HFF-Myc (cell line): ENCODE measurements at regions not wholly inside any gene's neighbourhood (a gene's known extent, or its start where the extent isn't known, plus 50 kb on each side); places are given as distances from the start of the nearest gene placed in this dataset.

Source experiments
- DNase-seq: peaks from one replicate; pipeline ENCODE4 v3.0.0-alpha.2; 2011; ENCODE audit warnings: low read depth; ENCODE audit errors: extremely low read depth
- H3K4me3 ChIP-seq: replicated peaks from 2 replicates; pipeline ENCODE4 v1.5.1; 2011; ENCODE audit warnings: low read depth, mild to moderate bottlenecking, control low read depth, low read length
- CTCF ChIP-seq: IDR thresholded peaks from 2 replicates; pipeline ENCODE4 v1.5.1; 2012; ENCODE audit warnings: mild to moderate bottlenecking, low read depth, low read length, control low read depth; ENCODE audit errors: missing control alignments

GRCh38 chr20:4484379-4484997 lies 201.8 kb upstream of the PRNP start:
- no peak for DNase-seq
- no peak for TF ChIP-seq CTCF
- no peak overlapping the region for H3K4me3 ChIP-seq

GRCh38 chr20:4483961-4484360 lies 202.3 kb upstream of the PRNP start:
- no peak overlapping the region for H3K4me3 ChIP-seq
- no peak for DNase-seq
- TF ChIP-seq CTCF: no peak

- TF ChIP-seq CTCF: no peak
- H3K4me3 ChIP-seq: no peak overlapping the region
- no peak for DNase-seq
Measured at GRCh38 chr20:4483486-4483885, 202.8 kb upstream of the PRNP start.

DNA sequence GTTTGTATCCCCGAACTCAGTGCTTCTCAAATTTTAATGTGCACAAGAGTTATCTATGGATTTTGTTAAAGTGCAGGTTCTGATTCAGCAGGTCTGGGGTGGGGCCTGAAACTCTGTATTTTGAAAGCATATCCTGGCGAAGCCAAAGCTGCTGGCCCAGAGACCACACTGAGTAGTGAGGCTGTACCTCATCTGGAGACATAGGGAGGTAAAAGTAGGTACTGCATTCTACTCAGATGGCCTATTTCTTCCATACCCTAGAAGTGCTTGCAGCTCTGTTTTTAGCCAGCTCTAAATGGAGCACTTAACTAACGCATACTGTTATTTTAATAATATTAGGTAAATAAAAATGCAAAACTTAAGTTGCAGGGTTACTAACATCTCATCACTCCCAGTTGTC lies 206.2 kb upstream of the PRNP start:
- H3K4me3 ChIP-seq: no peak overlapping the region
- DNase-seq: no peak
- TF ChIP-seq CTCF: no peak

DNA sequence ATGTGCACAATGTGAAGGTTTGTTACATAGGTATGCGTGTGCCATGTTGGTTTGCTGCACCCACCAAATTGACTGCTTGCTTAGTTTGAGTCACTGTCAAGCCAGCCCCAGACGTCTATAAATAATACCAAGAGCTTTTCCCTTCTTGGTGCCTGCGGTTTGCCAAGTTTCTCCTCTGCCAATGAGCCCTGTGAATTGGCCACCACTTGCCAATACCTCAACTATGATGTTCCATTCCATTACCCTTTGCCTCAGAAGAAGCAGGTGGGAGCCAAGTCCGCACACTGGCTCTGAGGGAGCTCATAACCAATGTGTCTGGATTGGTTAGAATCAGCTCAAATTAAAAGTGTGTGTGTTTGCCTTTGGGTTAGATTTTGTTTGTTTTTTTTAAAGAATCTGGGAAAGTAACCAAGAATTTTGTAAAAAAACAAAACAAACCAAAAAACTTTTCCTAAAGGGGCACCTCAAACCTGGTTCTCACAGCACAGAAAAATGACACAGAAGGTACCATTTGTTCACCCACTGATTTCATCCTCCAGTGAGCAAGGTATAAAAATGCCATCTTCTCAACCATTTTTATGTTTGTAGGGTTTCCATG lies 209.3 kb upstream of the PRNP start:
- no peak for DNase-seq
- no peak overlapping the region for H3K4me3 ChIP-seq
- TF ChIP-seq CTCF: no peak

DNA sequence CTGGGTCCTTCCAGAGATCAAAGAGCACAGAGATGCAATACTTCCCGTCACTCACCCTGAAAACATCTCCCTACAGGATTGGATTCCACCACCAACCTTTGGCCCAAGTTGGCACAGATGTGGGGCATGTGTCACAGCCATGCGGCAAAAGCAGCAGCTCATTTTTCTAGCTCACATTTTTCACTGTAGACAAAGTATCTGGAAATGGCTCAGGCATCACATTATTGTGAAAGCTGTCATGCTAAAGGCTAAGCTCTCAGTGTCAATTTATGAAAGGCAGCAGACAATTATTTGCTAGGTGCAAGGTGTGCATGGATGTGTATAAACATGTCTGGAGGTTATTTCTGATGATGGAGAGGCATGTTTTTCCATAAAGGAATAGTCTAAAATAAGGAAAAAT lies 213.3 kb upstream of the PRNP start:
- H3K4me3 ChIP-seq: no peak overlapping the region
- TF ChIP-seq CTCF: no peak
- DNase-seq: no peak

DNA sequence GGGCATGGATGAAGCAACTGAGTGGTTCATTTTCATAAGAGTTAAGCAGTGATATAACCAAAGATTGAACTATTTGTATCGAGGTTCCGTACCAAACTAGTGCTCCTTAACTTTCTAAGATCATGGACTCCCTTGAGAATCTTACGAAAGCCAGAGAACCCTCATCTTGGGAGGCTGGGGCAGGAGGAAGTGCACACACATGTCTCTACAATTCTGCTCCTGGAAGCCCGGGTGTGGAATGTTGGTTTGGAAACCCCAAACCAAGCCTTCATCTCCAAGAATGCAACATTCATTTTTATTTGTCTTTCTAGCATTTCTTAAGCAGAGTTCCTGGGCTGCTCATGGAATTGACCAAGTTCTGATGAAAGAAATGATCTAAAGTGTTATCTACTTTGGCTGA lies 215.0 kb upstream of the PRNP start:
- H3K4me3 ChIP-seq: no peak overlapping the region
- TF ChIP-seq CTCF: no peak
- DNase-seq: no peak
